HG02943 (cell line): ENCODE measurements at regions not wholly inside any gene's neighbourhood (a gene's known extent, or its start where the extent isn't known, plus 50 kb on each side); places are given as distances from the start of the nearest gene placed in this dataset.
A peak's percentile ranks its signal among the peaks of the same experiment; 100 is the strongest.

Experiments
- ATAC-seq: cut with Tn5 transposase; IDR thresholded peaks from one replicate; pipeline ENCODE4 v1.9.1; 2021; ENCODE audit warnings: mild to moderate bottlenecking, low read depth, moderate library complexity; ENCODE audit not compliant: unreplicated experiment

GRCh38 chr11:109902764-109903433 is 190.3 kb upstream of the ZC3H12C start:
- ATAC-seq: no peak

GRCh38 chr11:109911488-109911887 is 181.7 kb upstream of the ZC3H12C start:
- no peak for ATAC-seq

GRCh38 chr11:109914038-109914437 is 179.2 kb upstream of the ZC3H12C start:
- no peak for ATAC-seq

GRCh38 chr11:109914809-109915653 is 178.2 kb upstream of the ZC3H12C start:
- no peak for ATAC-seq

DNA sequence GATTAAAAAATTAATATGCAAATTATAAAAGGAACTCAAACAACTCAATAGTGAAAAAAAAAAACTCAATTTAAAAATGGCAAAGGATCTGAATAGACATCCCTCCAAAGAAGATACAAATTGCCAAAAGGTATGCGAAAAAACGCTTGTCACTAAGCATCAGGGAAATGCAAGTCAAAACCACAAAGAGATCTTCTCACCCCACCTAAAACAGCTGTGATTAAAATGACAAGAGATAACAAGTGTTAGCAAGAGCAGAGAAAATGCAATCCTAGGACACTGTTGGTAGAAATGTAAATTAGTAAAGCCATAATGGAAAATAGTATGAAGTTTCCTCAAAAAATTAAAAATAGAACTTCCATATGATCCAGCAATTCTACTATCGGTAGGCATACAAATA is 166.3 kb upstream of the ZC3H12C start:
- no peak for ATAC-seq

- ATAC-seq: no peak
Observed at GRCh38 chr11:109929308-109929707, 163.9 kb upstream of the ZC3H12C start.

- ATAC-seq: no peak
Observed at GRCh38 chr11:109933126-109933525, 160.1 kb upstream of the ZC3H12C start.

DNA sequence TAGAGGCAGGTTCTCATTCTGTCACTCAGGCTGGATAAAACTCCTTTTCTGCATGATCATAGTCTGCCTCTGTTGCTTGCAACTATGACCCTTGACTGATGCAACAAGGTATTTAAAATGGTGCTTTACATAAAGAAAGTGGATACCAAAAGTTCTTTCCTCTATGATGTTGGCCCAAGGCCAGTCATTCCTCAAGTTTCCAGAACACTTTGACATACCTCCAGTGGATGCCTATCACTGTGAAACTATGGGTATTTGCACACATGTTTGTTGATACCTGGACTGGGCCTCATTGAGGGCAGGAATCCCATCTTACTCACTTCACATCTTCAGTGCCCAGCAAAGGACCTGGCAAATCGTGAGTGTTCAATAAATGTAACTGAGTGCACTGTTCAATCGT is 159.0 kb upstream of the ZC3H12C start:
- ATAC-seq: no peak

- no peak for ATAC-seq
Observed at GRCh38 chr11:109936661-109937180, 156.5 kb upstream of the ZC3H12C start.

- ATAC-seq: no peak
Observed at GRCh38 chr11:109937968-109938367, 155.2 kb upstream of the ZC3H12C start.

DNA sequence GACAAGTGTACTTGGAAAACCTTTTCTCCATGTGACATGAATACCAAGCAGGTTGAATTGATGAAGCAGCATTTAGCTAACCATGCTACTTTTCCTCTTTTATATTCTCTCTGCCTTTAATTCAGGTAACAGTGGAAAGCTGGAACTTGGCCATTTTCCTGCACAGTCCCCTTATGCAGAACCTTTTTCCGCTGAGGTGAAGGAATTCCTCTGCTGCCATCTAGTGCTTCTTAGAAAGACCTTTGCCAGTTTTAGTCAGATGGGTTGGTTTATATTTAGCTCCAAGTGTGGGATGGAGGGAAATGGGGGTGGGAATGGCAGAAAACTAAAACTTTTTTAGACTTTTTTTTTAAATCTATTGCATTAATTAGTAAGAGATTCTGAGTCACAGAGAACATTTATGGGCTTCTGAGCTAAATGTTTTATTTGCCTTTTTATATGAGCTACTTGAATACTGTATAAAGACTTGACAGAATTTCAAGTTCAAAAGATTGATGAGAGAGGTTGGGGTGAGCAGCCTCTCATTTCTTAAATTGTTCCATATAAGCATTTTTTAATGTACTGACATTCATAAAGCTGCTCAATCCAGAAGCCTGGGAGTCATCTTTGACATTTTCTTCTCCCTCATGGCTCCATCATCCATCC is 153.9 kb upstream of the ZC3H12C start:
- ATAC-seq: no peak

DNA sequence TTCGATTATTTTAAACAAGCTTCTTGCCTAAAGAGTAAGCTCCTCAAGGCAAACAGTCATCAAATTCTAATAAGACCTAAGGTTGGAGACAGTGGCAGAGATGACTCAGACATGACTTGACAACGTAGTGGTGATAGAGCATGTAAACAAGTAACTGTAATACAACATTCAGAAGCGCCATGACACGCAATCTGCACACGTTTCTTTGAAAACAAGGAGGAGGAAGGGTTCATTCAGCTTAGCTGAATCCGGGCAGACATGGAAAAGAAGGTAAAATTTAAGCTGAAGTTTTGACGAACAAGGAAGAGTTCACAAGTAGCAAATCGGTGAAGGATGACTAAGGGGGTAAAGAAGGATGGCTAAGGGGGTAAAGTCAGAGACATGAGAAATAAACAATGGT is 152.4 kb upstream of the ZC3H12C start:
- no peak for ATAC-seq

DNA sequence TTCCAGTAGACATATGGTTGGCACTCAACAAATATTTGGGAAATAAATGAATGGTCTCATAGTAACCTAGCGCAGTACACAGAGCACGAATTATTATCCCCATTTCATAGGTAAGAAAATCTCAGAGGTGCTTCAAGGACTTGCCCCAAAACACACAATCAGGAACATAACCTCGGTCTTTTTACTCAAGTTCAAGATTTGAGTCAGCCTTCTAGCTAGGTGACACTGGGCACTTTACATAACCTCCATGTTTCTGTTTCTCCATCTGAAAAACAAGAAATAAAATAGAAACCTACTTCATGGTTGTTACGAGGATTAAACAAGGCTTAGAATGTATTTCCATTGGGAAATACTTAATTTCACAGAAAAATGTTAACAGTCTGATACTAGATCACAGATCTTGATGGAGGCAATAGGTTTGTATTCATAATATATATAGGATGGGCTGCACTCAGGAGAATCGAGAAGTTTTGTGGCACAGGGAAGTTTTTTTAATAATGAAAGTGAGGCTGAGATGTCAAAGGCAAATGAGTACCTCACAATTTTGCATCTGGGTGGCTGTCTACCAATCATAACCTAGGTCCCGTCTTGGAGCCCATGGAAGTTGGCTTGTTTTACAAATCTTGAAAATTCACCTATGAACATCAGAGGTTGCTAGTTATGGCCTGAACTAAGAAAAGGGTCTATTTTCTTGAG is 147.4 kb upstream of the ZC3H12C start:
- peak; percentile 73 for ATAC-seq

- ATAC-seq: peak; percentile 91
Observed at GRCh38 chr11:109946322-109946846, 146.8 kb upstream of the ZC3H12C start.

DNA sequence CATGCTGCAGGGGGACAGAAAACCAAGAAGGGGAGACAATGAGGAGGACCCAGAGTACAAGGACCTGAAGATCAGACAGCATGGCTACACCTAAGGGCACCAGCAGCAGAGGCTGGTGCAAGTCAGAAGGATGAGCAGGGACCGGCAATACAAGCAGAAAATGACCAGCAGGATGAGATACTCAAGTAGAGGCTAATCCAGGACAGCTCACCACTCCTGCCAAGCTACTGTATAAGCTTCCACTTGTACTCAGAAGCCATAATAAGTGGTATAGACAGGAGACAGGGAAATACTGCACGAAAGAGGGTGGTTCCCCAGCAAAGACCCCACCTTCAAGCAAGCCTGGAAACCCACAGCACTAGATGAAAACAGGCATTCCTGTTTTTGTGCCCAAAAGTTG is 138.7 kb upstream of the ZC3H12C start:
- no peak for ATAC-seq

DNA sequence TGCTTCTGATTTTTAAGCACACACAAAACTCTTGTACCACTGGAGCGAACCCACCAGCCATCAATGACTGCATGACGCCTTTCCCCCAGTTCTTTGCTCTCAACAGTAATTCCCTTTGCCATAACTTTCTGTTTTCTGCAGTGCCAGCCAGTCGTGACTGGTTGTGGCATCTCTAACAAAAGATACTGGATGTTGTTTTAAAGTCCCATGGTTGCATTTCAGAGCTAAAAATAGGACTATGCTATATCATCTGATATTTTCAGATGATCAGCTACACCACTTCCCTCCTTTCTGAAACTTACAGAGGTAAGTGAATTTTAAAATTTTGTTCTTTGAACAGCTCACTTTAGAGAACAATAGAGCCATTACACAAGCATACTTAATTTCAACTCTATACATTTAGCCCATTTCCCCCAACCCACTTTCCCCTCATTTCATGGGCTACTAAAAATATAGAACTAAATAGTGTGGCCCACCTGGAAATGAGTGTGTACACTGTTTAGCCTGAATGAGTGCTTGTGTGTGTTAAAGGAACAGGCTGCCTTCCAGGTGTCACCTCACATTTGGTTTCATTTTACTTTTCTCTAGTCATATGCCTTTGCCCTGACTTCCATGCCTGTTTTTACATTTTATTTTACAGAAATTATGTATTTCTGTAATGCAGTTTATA is 136.9 kb upstream of the ZC3H12C start:
- peak; percentile 84 for ATAC-seq

DNA sequence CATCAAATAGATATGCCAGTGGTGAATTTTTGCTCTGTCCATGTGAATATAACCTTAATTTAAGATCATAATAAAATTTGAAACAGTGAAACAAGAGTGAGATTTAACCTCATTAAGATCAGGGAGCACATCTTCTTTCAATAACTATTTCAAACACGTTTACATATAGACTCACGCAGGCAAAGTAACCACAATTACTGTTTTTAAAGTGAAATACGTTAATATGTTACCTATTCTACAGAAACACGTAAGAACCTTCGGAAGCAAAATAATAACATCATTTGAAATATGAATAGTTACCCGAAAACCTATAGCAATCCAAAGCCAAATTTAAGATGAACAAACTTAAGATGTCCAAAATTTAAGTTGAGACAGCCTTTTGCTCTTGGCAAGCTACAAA is 136.2 kb upstream of the ZC3H12C start:
- ATAC-seq: no peak

DNA sequence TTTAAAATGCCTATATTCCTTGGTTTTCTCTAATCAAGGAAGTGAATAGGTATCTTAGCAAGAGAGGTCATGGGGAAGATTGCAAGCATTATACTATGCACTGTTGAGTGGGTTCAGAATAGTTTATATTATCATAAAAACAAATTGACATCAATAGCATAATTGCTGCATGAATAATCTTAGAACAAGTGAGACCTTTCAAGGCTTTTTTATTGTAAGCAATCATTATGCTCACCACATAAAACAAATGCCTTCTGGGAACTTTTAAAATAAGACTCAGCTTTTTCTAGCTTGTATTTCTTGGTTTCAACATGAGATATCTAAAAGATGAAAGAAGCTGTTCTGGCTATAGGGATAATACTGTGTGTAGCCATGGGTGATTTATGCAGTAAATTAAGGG is 135.6 kb upstream of the ZC3H12C start:
- ATAC-seq: no peak

GRCh38 chr11:109958131-109958820 is 134.9 kb upstream of the ZC3H12C start:
- no peak for ATAC-seq
